ENCODE measurements at regions not wholly inside any gene's neighbourhood (a gene's known extent, or its start where the extent isn't known, plus 50 kb on each side); places are given as distances from the start of the nearest gene placed in this dataset.

DNA sequence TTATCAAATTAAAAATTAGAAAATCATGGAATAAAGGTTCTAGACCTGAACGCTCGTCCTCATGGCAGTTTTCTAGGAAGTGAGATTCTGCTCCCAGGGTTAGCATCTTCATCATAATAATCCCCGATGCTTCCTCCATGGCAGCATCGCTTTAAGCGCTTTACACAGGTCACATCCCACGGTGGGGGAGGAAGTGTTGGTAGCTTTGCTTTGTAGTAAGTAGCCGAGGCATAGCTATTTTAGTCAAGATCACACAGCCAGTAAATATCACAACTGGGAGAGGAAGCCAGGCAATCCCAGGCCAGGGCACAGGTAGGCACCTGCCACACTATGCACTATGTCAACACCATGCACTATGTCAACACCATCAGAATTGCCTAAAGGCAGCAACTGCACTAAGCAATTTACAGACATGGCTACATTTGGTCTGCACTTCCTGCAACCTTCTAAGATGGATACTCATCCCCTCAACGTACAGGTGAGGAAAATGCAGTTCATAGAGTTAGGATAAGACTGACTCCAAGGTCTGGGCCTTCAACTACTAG, 205.5 kb downstream of the FBXO15 start:
- SMC1A ChIA-PET (ENCODE audit: uncharacterized antibody, unreplicated experiment): interaction anchor here (0.6 kb wide), 1 partner anchor 26 kb away, joined by 3 read pairs; no protein-coding TSS in a partner anchor
- H3K4me2 ChIP-seq (ENCODE audit: control insufficient read depth, insufficient read depth): no peak overlapping the region
- H3K9me3 ChIP-seq (replicated peaks; ENCODE audit: control insufficient read depth, insufficient read depth, low read length): no peaks in the 10 kb centered on the region
- no peak overlapping the region for H2AFZ ChIP-seq (ENCODE audit: control insufficient read depth, low read depth, low read length)
- WGBS (ENCODE audit: insufficient coverage, insufficient replicate concordance, low lambda C conversion rate, missing lambda C conversion rate): 33% methylated on average over 8 of the region's 8 CpGs
- no peak overlapping the region for H3K4me3 ChIP-seq
- BruUV-seq (replicated peaks): no TSS peak
- H3K79me2 ChIP-seq (ENCODE audit: control insufficient read depth, insufficient read depth, low read length): no peaks in the 10 kb centered on the region
- TF ChIP-seq NFXL1 (IDR thresholded peaks at IDR 0.05; ENCODE audit: borderline replicate concordance) (no peak), PML (IDR thresholded peaks at IDR 0.05; ENCODE audit: low read length) (no peak), ZNF217 (IDR thresholded peaks at IDR 0.05) (no peak), MTA2 (IDR thresholded peaks at IDR 0.05; ENCODE audit: low read depth) (no peak)
- TF ChIP-seq, protein P1, sequence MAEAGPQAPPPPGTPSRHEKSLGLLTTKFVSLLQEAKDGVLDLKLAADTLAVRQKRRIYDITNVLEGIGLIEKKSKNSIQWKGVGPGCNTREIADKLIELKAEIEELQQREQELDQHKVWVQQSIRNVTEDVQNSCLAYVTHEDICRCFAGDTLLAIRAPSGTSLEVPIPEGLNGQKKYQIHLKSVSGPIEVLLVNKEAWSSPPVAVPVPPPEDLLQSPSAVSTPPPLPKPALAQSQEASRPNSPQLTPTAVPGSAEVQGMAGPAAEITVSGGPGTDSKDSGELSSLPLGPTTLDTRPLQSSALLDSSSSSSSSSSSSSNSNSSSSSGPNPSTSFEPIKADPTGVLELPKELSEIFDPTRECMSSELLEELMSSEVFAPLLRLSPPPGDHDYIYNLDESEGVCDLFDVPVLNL (IDR thresholded peaks at IDR 0.05; ENCODE audit: low read depth, low read length): no peak
- TF ChIP-seq, protein P2, sequence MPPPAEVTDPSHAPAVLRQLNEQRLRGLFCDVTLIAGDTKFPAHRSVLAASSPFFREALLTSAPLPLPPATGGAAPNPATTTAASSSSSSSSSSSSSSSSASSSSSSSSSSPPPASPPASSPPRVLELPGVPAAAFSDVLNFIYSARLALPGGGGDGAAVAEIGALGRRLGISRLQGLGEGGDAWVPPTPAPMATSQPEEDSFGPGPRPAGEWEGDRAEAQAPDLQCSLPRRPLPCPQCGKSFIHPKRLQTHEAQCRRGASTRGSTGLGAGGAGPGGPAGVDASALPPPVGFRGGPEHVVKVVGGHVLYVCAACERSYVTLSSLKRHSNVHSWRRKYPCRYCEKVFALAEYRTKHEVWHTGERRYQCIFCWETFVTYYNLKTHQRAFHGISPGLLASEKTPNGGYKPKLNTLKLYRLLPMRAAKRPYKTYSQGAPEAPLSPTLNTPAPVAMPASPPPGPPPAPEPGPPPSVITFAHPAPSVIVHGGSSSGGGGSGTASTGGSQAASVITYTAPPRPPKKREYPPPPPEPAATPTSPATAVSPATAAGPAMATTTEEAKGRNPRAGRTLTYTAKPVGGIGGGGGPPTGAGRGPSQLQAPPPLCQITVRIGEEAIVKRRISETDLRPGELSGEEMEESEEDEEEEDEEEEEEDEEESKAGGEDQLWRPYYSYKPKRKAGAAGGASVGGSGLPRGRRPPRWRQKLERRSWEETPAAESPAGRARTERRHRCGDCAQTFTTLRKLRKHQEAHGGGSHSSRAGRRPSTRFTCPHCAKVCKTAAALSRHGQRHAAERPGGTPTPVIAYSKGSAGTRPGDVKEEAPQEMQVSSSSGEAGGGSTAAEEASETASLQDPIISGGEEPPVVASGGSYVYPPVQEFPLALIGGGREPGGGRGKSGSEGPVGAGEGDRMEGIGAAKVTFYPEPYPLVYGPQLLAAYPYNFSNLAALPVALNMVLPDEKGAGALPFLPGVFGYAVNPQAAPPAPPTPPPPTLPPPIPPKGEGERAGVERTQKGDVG (CRISPR knock-in tag; IDR thresholded peaks at IDR 0.05): no peak
- TF ChIP-seq, protein P3, sequence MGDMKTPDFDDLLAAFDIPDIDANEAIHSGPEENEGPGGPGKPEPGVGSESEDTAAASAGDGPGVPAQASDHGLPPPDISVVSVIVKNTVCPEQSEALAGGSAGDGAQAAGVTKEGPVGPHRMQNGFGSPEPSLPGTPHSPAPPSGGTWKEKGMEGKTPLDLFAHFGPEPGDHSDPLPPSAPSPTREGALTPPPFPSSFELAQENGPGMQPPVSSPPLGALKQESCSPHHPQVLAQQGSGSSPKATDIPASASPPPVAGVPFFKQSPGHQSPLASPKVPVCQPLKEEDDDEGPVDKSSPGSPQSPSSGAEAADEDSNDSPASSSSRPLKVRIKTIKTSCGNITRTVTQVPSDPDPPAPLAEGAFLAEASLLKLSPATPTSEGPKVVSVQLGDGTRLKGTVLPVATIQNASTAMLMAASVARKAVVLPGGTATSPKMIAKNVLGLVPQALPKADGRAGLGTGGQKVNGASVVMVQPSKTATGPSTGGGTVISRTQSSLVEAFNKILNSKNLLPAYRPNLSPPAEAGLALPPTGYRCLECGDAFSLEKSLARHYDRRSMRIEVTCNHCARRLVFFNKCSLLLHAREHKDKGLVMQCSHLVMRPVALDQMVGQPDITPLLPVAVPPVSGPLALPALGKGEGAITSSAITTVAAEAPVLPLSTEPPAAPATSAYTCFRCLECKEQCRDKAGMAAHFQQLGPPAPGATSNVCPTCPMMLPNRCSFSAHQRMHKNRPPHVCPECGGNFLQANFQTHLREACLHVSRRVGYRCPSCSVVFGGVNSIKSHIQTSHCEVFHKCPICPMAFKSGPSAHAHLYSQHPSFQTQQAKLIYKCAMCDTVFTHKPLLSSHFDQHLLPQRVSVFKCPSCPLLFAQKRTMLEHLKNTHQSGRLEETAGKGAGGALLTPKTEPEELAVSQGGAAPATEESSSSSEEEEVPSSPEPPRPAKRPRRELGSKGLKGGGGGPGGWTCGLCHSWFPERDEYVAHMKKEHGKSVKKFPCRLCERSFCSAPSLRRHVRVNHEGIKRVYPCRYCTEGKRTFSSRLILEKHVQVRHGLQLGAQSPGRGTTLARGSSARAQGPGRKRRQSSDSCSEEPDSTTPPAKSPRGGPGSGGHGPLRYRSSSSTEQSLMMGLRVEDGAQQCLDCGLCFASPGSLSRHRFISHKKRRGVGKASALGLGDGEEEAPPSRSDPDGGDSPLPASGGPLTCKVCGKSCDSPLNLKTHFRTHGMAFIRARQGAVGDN (IDR thresholded peaks at IDR 0.05): no peak
- RAD21 ChIA-PET (ENCODE audit: unreplicated experiment): no interaction called here
- ATAC-seq (no peak), FAIRE-seq (no peak), DNase-seq (ENCODE audit: low read depth, low spot score) (no peak)
- no peaks in the 10 kb centered on the region; a peak in 1 of 4 replicates for H3K27me3 ChIP-seq (replicated peaks in 1 of 2; ENCODE audit: control insufficient read depth in 2 of 2, insufficient read depth in 2 of 2, low read length in 1 of 2)
- POLR2A ChIA-PET: no interaction called here
- CTCF ChIA-PET: no interaction called here
- no peaks in the 10 kb centered on the region for H4K20me1 ChIP-seq (ENCODE audit: control insufficient read depth, insufficient read depth)
- H3K4me1 ChIP-seq (ENCODE audit: control insufficient read depth, insufficient read depth, low read length): no peaks in the 10 kb centered on the region
- H3K36me3 ChIP-seq (ENCODE audit: control insufficient read depth in 2 of 2, insufficient read depth in 2 of 2, low read length in 1 of 2): no peaks in the 10 kb centered on the region
- intact Hi-C loops (cut with micrococcal nuclease; ENCODE audit: unreplicated experiment): loop anchor here (10.0 kb wide), 1 partner anchor 57 kb away; no protein-coding TSS in a partner anchor
- no peak overlapping the region for H3K27ac ChIP-seq (ENCODE audit: control insufficient read depth, insufficient read depth)
- in situ Hi-C loops (cut with MboI): no loop called here
- no peak overlapping the region for H3K9ac ChIP-seq (ENCODE audit: control insufficient read depth, insufficient read depth, low read length)
